GM23338 (cell line): ENCODE measurements at regions not wholly inside any gene's neighbourhood (a gene's known extent, or its start where the extent isn't known, plus 50 kb on each side); places are given as distances from the start of the nearest gene placed in this dataset.

Source experiments
- ATAC-seq: fragments of 200-7000 bp; cut with Tn5 transposase; 3 replicates; pipeline ENCODE4 v1.9.1; 2020
- DNase-seq: peaks from one replicate; pipeline ENCODE4 v3.0.0-alpha.2; 2015; ENCODE audit warnings: low spot score
- H2AFZ ChIP-seq: fragments of 200-600 bp; sonication (generic); 2 replicates; pipeline ENCODE4 v1.8.0; 2016; ENCODE audit warnings: antibody characterized with exemption, mild to moderate bottlenecking, moderate library complexity
- H3F3A ChIP-seq: fragments of 200-600 bp; sonication (generic); replicated peaks from 2 replicates; pipeline ENCODE4 v1.8.0; 2017; ENCODE audit warnings: antibody characterized with exemption, mixed run types, low read depth
- H3K27ac ChIP-seq: fragments of 200-600 bp; sonication (generic); 2 replicates; pipeline ENCODE4 v1.6.1; 2016; ENCODE audit warnings: low read depth
- H3K27me3 ChIP-seq: fragments of 200-600 bp; sonication (generic); 2 replicates; pipeline ENCODE4 v1.8.0; 2016; ENCODE audit warnings: mild to moderate bottlenecking, mixed run types, moderate library complexity; ENCODE audit not compliant: insufficient read depth
- H3K36me3 ChIP-seq: fragments of 200-600 bp; sonication (generic); 2 replicates; pipeline ENCODE4 v1.8.0; 2016; ENCODE audit warnings: mild to moderate bottlenecking; ENCODE audit not compliant: insufficient read depth
- H3K4me1 ChIP-seq: fragments of 200-600 bp; sonication (generic); 2 replicates; pipeline ENCODE4 v1.8.0; 2016; ENCODE audit warnings: mild to moderate bottlenecking, moderate library complexity; ENCODE audit not compliant: insufficient read depth
- H3K4me2 ChIP-seq: fragments of 200-600 bp; sonication (generic); 2 replicates; pipeline ENCODE4 v1.7.1; 2017; ENCODE audit warnings: mixed run types
- H3K4me3 ChIP-seq: fragments of 200-600 bp; sonication (generic); 2 replicates; pipeline ENCODE4 v1.6.1; 2016; ENCODE audit warnings: mixed run types
- H3K79me2 ChIP-seq: fragments of 200-600 bp; sonication (generic); replicated peaks from 2 replicates; pipeline ENCODE4 v1.8.0; 2017; ENCODE audit warnings: mild to moderate bottlenecking; ENCODE audit not compliant: insufficient read depth
- H3K9me2 ChIP-seq: fragments of 200-600 bp; sonication (generic); 2 replicates; pipeline ENCODE4 v1.8.0; 2017; ENCODE audit not compliant: insufficient read depth
- H4K20me1 ChIP-seq: fragments of 200-600 bp; sonication (generic); replicated peaks from 2 replicates; pipeline ENCODE4 v1.8.0; 2017; ENCODE audit warnings: mild to moderate bottlenecking; ENCODE audit not compliant: insufficient read depth
- H3K27ac Mint-ChIP-seq: 2 replicates; pipeline ENCODE4 v1.8.0; 2020; ENCODE audit warnings: inconsistent platforms, mild to moderate bottlenecking, moderate library complexity, mixed read lengths
- H3K27me3 Mint-ChIP-seq: 3 replicates; pipeline ENCODE4 v1.8.0; 2022; ENCODE audit warnings: low read depth, mild to moderate bottlenecking, moderate library complexity, mixed read lengths, inconsistent platforms; ENCODE audit not compliant: insufficient read depth, poor library complexity
- H3K36me3 Mint-ChIP-seq: 3 replicates; pipeline ENCODE4 v1.8.0; 2021; ENCODE audit warnings: low read depth, mild to moderate bottlenecking, inconsistent platforms, moderate library complexity, mixed read lengths
- H3K4me1 Mint-ChIP-seq: 3 replicates; pipeline ENCODE4 v1.8.0; 2020; ENCODE audit warnings: mild to moderate bottlenecking, inconsistent platforms, mixed read lengths
- H3K4me3 Mint-ChIP-seq: 3 replicates; pipeline ENCODE4 v1.8.0; 2021; ENCODE audit warnings: moderate library complexity, mild to moderate bottlenecking, inconsistent platforms, mixed read lengths
- H3K9me3 Mint-ChIP-seq: 3 replicates; pipeline ENCODE4 v1.8.0; 2020; ENCODE audit warnings: moderate library complexity, mild to moderate bottlenecking, inconsistent platforms, mixed read lengths
- CREB1 ChIP-seq: fragments of 250-450 bp; sonication (Bioruptor Pico); IDR thresholded peaks from 2 replicates; pipeline ENCODE4 v1.5.0; 2020; ENCODE audit warnings: low read depth, mild to moderate bottlenecking, moderate library complexity
- CTCF ChIP-seq, 2 experiments: fragments of 200-600 bp in 1 of 2; sonication (generic) in 1 of 2; conservative IDR thresholded peaks; 2 replicates each; pipeline versions ENCODE4 v1.5.1 to v1.6.1; 2016 to 2017; ENCODE audit warnings: antibody characterized with exemption in 2 of 2, low read depth in 2 of 2, mild to moderate bottlenecking in 2 of 2, moderate library complexity in 1 of 2
- EZH2 ChIP-seq: fragments of 200-600 bp; sonication (generic); IDR thresholded peaks from one replicate; pipeline ENCODE4 v1.8.0; 2017; ENCODE audit warnings: antibody characterized with exemption, mild to moderate bottlenecking, low read depth; ENCODE audit not compliant: unreplicated experiment
- EZH2phosphoT487 ChIP-seq: fragments of 200-600 bp; sonication (generic); IDR thresholded peaks from one replicate; pipeline ENCODE4 v1.8.1; 2018; ENCODE audit warnings: antibody characterized with exemption; ENCODE audit not compliant: unreplicated experiment
- JUNB ChIP-seq: IDR thresholded peaks from one replicate; pipeline ENCODE4 v1.6.1; 2016; ENCODE audit warnings: antibody characterized with exemption; ENCODE audit not compliant: unreplicated experiment
- NANOG ChIP-seq: IDR thresholded peaks from 2 replicates; pipeline ENCODE4 v1.6.1; 2016; ENCODE audit warnings: antibody characterized with exemption, borderline replicate concordance
- POLR2AphosphoS5 ChIP-seq: IDR thresholded peaks from 2 replicates; pipeline ENCODE4 v1.6.1; 2016; ENCODE audit warnings: antibody characterized with exemption, low read depth
- REST ChIP-seq: IDR thresholded peaks from one replicate; pipeline ENCODE4 v1.6.1; 2018; ENCODE audit warnings: antibody characterized with exemption; ENCODE audit not compliant: unreplicated experiment
- STAT1 ChIP-seq: IDR thresholded peaks from one replicate; pipeline ENCODE4 v1.6.1; 2016; ENCODE audit warnings: antibody characterized with exemption; ENCODE audit not compliant: unreplicated experiment
- ZNF114 ChIP-seq: fragments of 250-450 bp; sonication (Bioruptor Pico); IDR thresholded peaks from 2 replicates; pipeline ENCODE4 v1.5.0; 2020; ENCODE audit warnings: mild to moderate bottlenecking, moderate library complexity
- ZNF331 ChIP-seq: fragments of 250-450 bp; sonication (Bioruptor Pico); IDR thresholded peaks from 2 replicates; pipeline ENCODE4 v1.5.0; 2020; ENCODE audit warnings: low read depth, mild to moderate bottlenecking, moderate library complexity
- ZNF462 ChIP-seq: fragments of 250-450 bp; sonication (Bioruptor Pico); IDR thresholded peaks from 2 replicates; pipeline ENCODE4 v1.5.0; 2020; ENCODE audit warnings: mild to moderate bottlenecking, moderate library complexity

GRCh38 chr6:83781506-83781905, 71.7 kb upstream of the RIPPLY2 start:
- Histone ChIP-seq H2AFZ (no peak overlapping the region), H3K36me3 (no peaks in the 10 kb centered on the region), H3F3A (no peaks in the 10 kb centered on the region), H4K20me1 (no peaks in the 10 kb centered on the region), H3K9me2 (peaks cover 7% of the 10 kb centered on the region; the same call in 1 of the 2 replicates), H3K4me1 (no peaks in the 10 kb centered on the region), H3K79me2 (no peaks in the 10 kb centered on the region), H3K4me3 (no peak overlapping the region), H3K27ac (no peak overlapping the region), H3K4me2 (no peak overlapping the region), H3K27me3 (no peaks in the 10 kb centered on the region)
- TF ChIP-seq CTCF (conservative IDR thresholded peaks at IDR 0.05; ENCODE audit: low read depth in 2 of 2) (no peak), EZH2 (no peak), ZNF331 (CRISPR knock-in tag) (no peak), EZH2phosphoT487 (no peak), CREB1 (CRISPR knock-in tag) (no peak), JUNB (no peak), ZNF114 (CRISPR knock-in tag) (no peak), ZNF462 (CRISPR knock-in tag) (no peak), STAT1 (no peak), REST (no peak), POLR2AphosphoS5 (no peak), NANOG (no peak)
- Mint-ChIP-seq H3K4me1 (no peaks in the 10 kb centered on the region), H3K4me3 (no peak overlapping the region), H3K9me3 (no peaks in the 10 kb centered on the region), H3K27me3 (peaks cover 3% of the 10 kb centered on the region), H3K27ac (no peak overlapping the region), H3K36me3 (no peaks in the 10 kb centered on the region)
- no peak for ATAC-seq
- no peak for DNase-seq
